ENCODE measurements at regions not wholly inside any gene's neighbourhood (a gene's known extent, or its start where the extent isn't known, plus 50 kb on each side); places are given as distances from the start of the nearest gene placed in this dataset.

DNA sequence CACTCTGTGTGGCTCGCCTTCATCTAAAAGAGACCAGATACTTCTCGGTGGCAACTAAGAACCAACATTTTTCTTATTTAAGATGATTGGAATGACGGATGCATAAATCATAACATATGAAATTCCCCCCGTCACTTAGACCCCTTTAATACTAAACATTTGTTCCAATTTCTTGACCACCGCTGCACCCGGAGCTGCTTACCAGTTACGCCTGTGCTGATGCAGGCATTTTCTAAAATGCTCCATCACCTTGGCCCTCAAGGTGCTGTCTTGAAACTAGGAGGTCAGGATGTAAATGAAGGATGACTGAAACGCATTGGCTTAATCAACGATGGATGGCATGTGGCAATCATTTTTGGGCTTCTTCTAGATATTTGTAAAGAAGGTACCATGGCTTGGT, 130.0 kb downstream of the CPZ start:
- TF ChIP-seq, protein P1, sequence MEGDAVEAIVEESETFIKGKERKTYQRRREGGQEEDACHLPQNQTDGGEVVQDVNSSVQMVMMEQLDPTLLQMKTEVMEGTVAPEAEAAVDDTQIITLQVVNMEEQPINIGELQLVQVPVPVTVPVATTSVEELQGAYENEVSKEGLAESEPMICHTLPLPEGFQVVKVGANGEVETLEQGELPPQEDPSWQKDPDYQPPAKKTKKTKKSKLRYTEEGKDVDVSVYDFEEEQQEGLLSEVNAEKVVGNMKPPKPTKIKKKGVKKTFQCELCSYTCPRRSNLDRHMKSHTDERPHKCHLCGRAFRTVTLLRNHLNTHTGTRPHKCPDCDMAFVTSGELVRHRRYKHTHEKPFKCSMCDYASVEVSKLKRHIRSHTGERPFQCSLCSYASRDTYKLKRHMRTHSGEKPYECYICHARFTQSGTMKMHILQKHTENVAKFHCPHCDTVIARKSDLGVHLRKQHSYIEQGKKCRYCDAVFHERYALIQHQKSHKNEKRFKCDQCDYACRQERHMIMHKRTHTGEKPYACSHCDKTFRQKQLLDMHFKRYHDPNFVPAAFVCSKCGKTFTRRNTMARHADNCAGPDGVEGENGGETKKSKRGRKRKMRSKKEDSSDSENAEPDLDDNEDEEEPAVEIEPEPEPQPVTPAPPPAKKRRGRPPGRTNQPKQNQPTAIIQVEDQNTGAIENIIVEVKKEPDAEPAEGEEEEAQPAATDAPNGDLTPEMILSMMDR (optimal IDR thresholded peaks at IDR 0.05 in 1 of 3, IDR thresholded peaks at IDR 0.05 in 1 of 3, conservative IDR thresholded peaks at IDR 0.05 in 1 of 3; ENCODE audit: extremely low read depth in 1 of 3, insufficient read depth in 2 of 3, low read length in 3 of 3): no peak
- no peak for TF ChIP-seq EZH2 (IDR thresholded peaks at IDR 0.05; ENCODE audit: low read length)
